ENCODE measurements at regions not wholly inside any gene's neighbourhood (a gene's known extent, or its start where the extent isn't known, plus 50 kb on each side); places are given as distances from the start of the nearest gene placed in this dataset.

- no peak for DNase-seq
These were observed 372.1 kb downstream of the MTRR start for GRCh38 chr5:8241076-8241475.

GRCh38 chr5:8241558-8241957 is 372.6 kb downstream of the MTRR start:
- no peak for DNase-seq

GRCh38 chr5:8247049-8247899 is 378.3 kb downstream of the MTRR start:
- no peak for DNase-seq

GRCh38 chr5:8253376-8253775 is 384.4 kb downstream of the MTRR start:
- DNase-seq = no peak

GRCh38 chr5:8254674-8255073 is 385.7 kb downstream of the MTRR start:
- DNase-seq = no peak

- no peak for DNase-seq
These were observed 389.9 kb downstream of the MTRR start for GRCh38 chr5:8258801-8259200.

GRCh38 chr5:8270246-8270645 is 401.3 kb downstream of the MTRR start:
- no peak for DNase-seq

- DNase-seq = no peak
These were observed 411.9 kb downstream of the MTRR start for GRCh38 chr5:8280711-8281363.

GRCh38 chr5:8288334-8288733 is 419.4 kb downstream of the MTRR start:
- DNase-seq = no peak

GRCh38 chr5:8288897-8289516 is 420.1 kb downstream of the MTRR start:
- no peak for DNase-seq

GRCh38 chr5:8289779-8290178 is 420.8 kb downstream of the MTRR start:
- DNase-seq = no peak

GRCh38 chr5:8290721-8291120 is 421.8 kb downstream of the MTRR start:
- DNase-seq = no peak

- no peak for DNase-seq
These were observed 422.7 kb downstream of the MTRR start for GRCh38 chr5:8291641-8292040.

- no peak for DNase-seq
These were observed 426.2 kb downstream of the MTRR start for GRCh38 chr5:8295141-8295540.

GRCh38 chr5:8299716-8300115 is 430.8 kb downstream of the MTRR start:
- no peak for DNase-seq

- no peak for DNase-seq
These were observed 435.4 kb downstream of the MTRR start for GRCh38 chr5:8304341-8304740.

- DNase-seq = no peak
These were observed 437.4 kb downstream of the MTRR start for GRCh38 chr5:8306288-8306896.

GRCh38 chr5:8314965-8315364 is 446.0 kb downstream of the MTRR start:
- DNase-seq = no peak

GRCh38 chr5:8316608-8317280 is 447.8 kb downstream of the MTRR start:
- no peak for DNase-seq

- DNase-seq = no peak
These were observed 448.4 kb downstream of the MTRR start for GRCh38 chr5:8317335-8317734.

- DNase-seq = no peak
These were observed 451.3 kb downstream of the MTRR start for GRCh38 chr5:8320244-8320643.

- DNase-seq = no peak
These were observed 452.3 kb downstream of the MTRR start for GRCh38 chr5:8321272-8321671.

- no peak for DNase-seq
These were observed 453.5 kb downstream of the MTRR start for GRCh38 chr5:8322484-8322883.

All from C1 segment of cervical spinal cord (tissue), 14 donors.